HepG2 (cell line): ENCODE measurements at regions not wholly inside any gene's neighbourhood (a gene's known extent, or its start where the extent isn't known, plus 50 kb on each side); places are given as distances from the start of the nearest gene placed in this dataset.

ENCODE experiments used
- ATAC-seq: fragments of 200-7000 bp; cut with Tn5 transposase; 3 replicates; pipeline ENCODE4 v1.9.1; 2020; ENCODE audit warnings: mild to moderate bottlenecking, moderate library complexity
- BruUV-seq: library from RNA; stranded (reverse); fragments of 400-500 nt; replicated peaks from 2 replicates; lab custom pipeline; 2021; lab: Mats Ljungman, UMichigan
- CTCF ChIA-PET: fragments of 300-600 bp; formaldehyde crosslinking; extraction: SDS; loops from one replicate; lab custom pipeline; 2021; ENCODE audit warnings: low total read pairs, inconsistent platforms, low intra/inter-chr PET ratio; lab: Yijun Ruan, JAX
- POLR2A ChIA-PET: fragments of 350-600 bp; sonication (Branson Sonifier 250); formaldehyde crosslinking; loops from one replicate; lab custom pipeline; 2020; ENCODE audit warnings: antibody characterized with exemption, inconsistent platforms; lab: Yijun Ruan, JAX
- DNase-seq: peaks from one replicate; pipeline ENCODE4 v3.0.0-alpha.2; 2015; ENCODE audit warnings: low spot score
- FAIRE-seq: peaks from 3 replicates; lab custom pipeline; 2011; peaks lifted over from hg19 to GRCh38; lab: Jason Lieb, UNC
- H2AFZ ChIP-seq: one replicate; pipeline ENCODE4 v1.6.1; 2011; ENCODE audit warnings: low read length, inconsistent platforms
- H3K27ac ChIP-seq: fragments of 300-600 bp; 3 replicates; pipeline ENCODE4 v1.8.0; 2011; ENCODE audit warnings: mixed run types, mild to moderate bottlenecking, mixed read lengths, low read length, inconsistent platforms; ENCODE audit not compliant: insufficient read depth; ENCODE audit errors: extremely low read length
- H3K27me3 ChIP-seq, 2 experiments: fragments of 200-600 bp in 1 of 2; 2 replicates in 1 of 2; 3 replicates in 1 of 2; pipeline versions ENCODE4 v1.6.0 to v1.8.0; 2011; ENCODE audit warnings: low read length in 2 of 2, mild to moderate bottlenecking in 2 of 2, moderate library complexity in 2 of 2, inconsistent platforms in 1 of 2; ENCODE audit not compliant: insufficient read depth in 2 of 2, control insufficient read depth in 1 of 2
- H3K36me3 ChIP-seq, 2 experiments: fragments of 200-600 bp in 1 of 2; replicated peaks in 1 of 2; 2 replicates in 1 of 2; 3 replicates in 1 of 2; pipeline versions ENCODE4 v1.5.1 to v1.8.0; 2011; ENCODE audit warnings: low read length in 2 of 2, inconsistent platforms in 1 of 2; ENCODE audit not compliant: insufficient read depth in 2 of 2, control insufficient read depth in 1 of 2
- H3K4me1 ChIP-seq: 2 replicates; pipeline ENCODE4 v1.5.1; 2012; ENCODE audit warnings: low read length, inconsistent platforms; ENCODE audit not compliant: insufficient read depth
- H3K4me2 ChIP-seq: 2 replicates; pipeline ENCODE4 v1.6.0; 2011; ENCODE audit warnings: low read depth, low read length, inconsistent platforms
- H3K4me3 ChIP-seq, 3 experiments: fragments of 200-600 bp in 1 of 3; sonication (generic), shearing (Covaris generic) in 1 of 3; replicated peaks in 1 of 3; 2 replicates each; pipeline ENCODE4 v1.5.1; 2011 to 2016; ENCODE audit warnings: low read length in 3 of 3, inconsistent platforms in 2 of 3, low read depth in 2 of 3, mild to moderate bottlenecking in 2 of 3, control low read depth in 1 of 3, mixed read lengths in 1 of 3; ENCODE audit not compliant: insufficient read depth in 1 of 3
- H3K79me2 ChIP-seq: one replicate; pipeline ENCODE4 v1.6.1; 2011; ENCODE audit warnings: low read length, inconsistent platforms; ENCODE audit not compliant: insufficient read depth
- H3K9ac ChIP-seq: 2 replicates; pipeline ENCODE4 v1.6.0; 2011; ENCODE audit warnings: mild to moderate bottlenecking, low read depth, low read length, inconsistent platforms; ENCODE audit not compliant: insufficient read depth
- H3K9me3 ChIP-seq: 2 replicates; pipeline ENCODE4 v1.5.1; 2012; ENCODE audit warnings: mild to moderate bottlenecking, low read length
- H4K20me1 ChIP-seq: 2 replicates; pipeline ENCODE4 v1.6.0; 2011; ENCODE audit warnings: inconsistent platforms, mild to moderate bottlenecking, low read length, moderate library complexity; ENCODE audit not compliant: insufficient read depth
- FOXA1 ChIP-seq, 2 experiments: fragments of 450-650 bp in 1 of 2; sonication (generic) in 1 of 2; formaldehyde crosslinking in 1 of 2; IDR thresholded peaks; 2 replicates each; pipeline versions ENCODE4 v1.4.0 to v1.6.1; 2016 to 2020; ENCODE audit warnings: missing genetic modification reagents in 1 of 2
- HES4 ChIP-seq: sonication (generic); formaldehyde crosslinking; IDR thresholded peaks from 2 replicates; pipeline ENCODE4 v1.9.0; 2021; ENCODE audit warnings: mild to moderate bottlenecking, missing genetic modification reagents, borderline replicate concordance
- HNRNPLL ChIP-seq: fragments of 200-400 bp; formaldehyde crosslinking; IDR thresholded peaks from 2 replicates; pipeline ENCODE4 v1.6.1; 2017; ENCODE audit warnings: mild to moderate bottlenecking, low read depth, low read length; ENCODE audit not compliant: poor library complexity, severe bottlenecking
- HOXA9 ChIP-seq: sonication (generic); formaldehyde crosslinking; IDR thresholded peaks from 2 replicates; pipeline ENCODE4 v1.8.1; 2022; ENCODE audit warnings: missing genetic modification reagents, mild to moderate bottlenecking, moderate library complexity, borderline replicate concordance
- ONECUT2 ChIP-seq: sonication (generic); formaldehyde crosslinking; IDR thresholded peaks from 2 replicates; pipeline ENCODE4 v1.4.0; 2020; ENCODE audit warnings: missing genetic modification reagents
- RARA ChIP-seq: IDR thresholded peaks from 2 replicates; pipeline ENCODE4 v1.6.1; 2016; ENCODE audit warnings: missing genetic modification reagents, missing compliant biosample characterization
- SMYD3 ChIP-seq: sonication (generic); formaldehyde crosslinking; IDR thresholded peaks from 2 replicates; pipeline ENCODE4 v1.8.1; 2023; ENCODE audit warnings: mild to moderate bottlenecking, missing genetic modification reagents
- THAP9 ChIP-seq: sonication (generic); formaldehyde crosslinking; IDR thresholded peaks from 2 replicates; pipeline ENCODE4; 2020; ENCODE audit warnings: missing genetic modification reagents, mild to moderate bottlenecking, borderline replicate concordance
- USF2 ChIP-seq, 2 experiments: sonication (generic) in 1 of 2; formaldehyde crosslinking in 1 of 2; IDR thresholded peaks; 2 replicates each; pipeline versions ENCODE4 v1.5.1 to v1.6.1; 2011 to 2020; ENCODE audit warnings: borderline replicate concordance in 1 of 2, low read depth in 1 of 2, low read length in 1 of 2, mild to moderate bottlenecking in 1 of 2, missing genetic modification reagents in 1 of 2, moderate library complexity in 1 of 2
- YEATS4 ChIP-seq: sonication (generic); formaldehyde crosslinking; IDR thresholded peaks from 2 replicates; pipeline ENCODE4 v1.4.0; 2020; ENCODE audit warnings: missing genetic modification reagents, borderline replicate concordance
- ZNF143 ChIP-seq: sonication (generic); formaldehyde crosslinking; IDR thresholded peaks from 2 replicates; pipeline ENCODE4 v1.4.0; 2020; ENCODE audit warnings: missing genetic modification reagents
- ZNF367 ChIP-seq: sonication (generic); formaldehyde crosslinking; IDR thresholded peaks from 2 replicates; pipeline ENCODE4 v1.4.0; 2020; ENCODE audit warnings: missing genetic modification reagents, borderline replicate concordance
- WGBS: methylation state at CpG from one replicate; pipeline ENCODE4 v1.1.6; 2017; ENCODE audit warnings: low lambda C conversion rate; 5-methylcytosine and 5-hydroxymethylcytosine counted together
- in situ Hi-C: cut with HindIII; loops from 2 replicates; pipeline ENCODE4 v1.10.0; 2017; ENCODE audit warnings: low pct_unique_long_range_greater_than_20kb; ENCODE audit not compliant: extremely low pct_ligation_motif_present
- intact Hi-C: fragments of 100-400 bp; cut with micrococcal nuclease; formaldehyde crosslinking; loops from one replicate; pipeline ENCODE4 v1.10.0; 2022; ENCODE audit not compliant: unreplicated experiment
- TF ChIP-seq, protein P1 (sequence below): sonication (generic); formaldehyde crosslinking; IDR thresholded peaks from 2 replicates; pipeline ENCODE4 v1.4.0; 2020; ENCODE audit warnings: low read depth, mild to moderate bottlenecking, missing genetic modification reagents

GRCh38 chr22:46081831-46082210, 68.5 kb upstream of the PPARA start:
- H3K4me1 ChIP-seq, result peaks cover 17% of the 10 kb centered on the region
- CTCF ChIA-PET, result no interaction called here
- H3K27ac ChIP-seq, result no peak overlapping the region

More at GRCh38 chr22:46081831-46082210, 68.5 kb upstream of the PPARA start:
- no peaks in the 10 kb centered on the region for H3K79me2 ChIP-seq
- H3K36me3 ChIP-seq, result no peaks in the 10 kb centered on the region
- POLR2A ChIA-PET, result no interaction called here
- H3K9ac ChIP-seq, result no peak overlapping the region
- TF ChIP-seq HES4 (CRISPR knock-in tag) (no peak), USF2 (IDR thresholded peaks at IDR 0.05; ENCODE audit: low read depth, low read length) (no peak), USF2 (CRISPR knock-in tag; IDR thresholded peaks at IDR 0.05; ENCODE audit: borderline replicate concordance) (no peak), ZNF367 (no peak), ZNF143 (CRISPR knock-in tag) (no peak), SMYD3 (CRISPR knock-in tag) (no peak), THAP9 (CRISPR knock-in tag) (no peak), FOXA1 (IDR thresholded peaks at IDR 0.05) (no peak), FOXA1 (CRISPR knock-in tag; IDR thresholded peaks at IDR 0.05) (no peak), ONECUT2 (CRISPR knock-in tag) (no peak), YEATS4 (CRISPR knock-in tag) (no peak), HNRNPLL (no peak), HOXA9 (CRISPR knock-in tag) (no peak), RARA (CRISPR knock-in tag) (no peak)
- TF ChIP-seq, protein P1, sequence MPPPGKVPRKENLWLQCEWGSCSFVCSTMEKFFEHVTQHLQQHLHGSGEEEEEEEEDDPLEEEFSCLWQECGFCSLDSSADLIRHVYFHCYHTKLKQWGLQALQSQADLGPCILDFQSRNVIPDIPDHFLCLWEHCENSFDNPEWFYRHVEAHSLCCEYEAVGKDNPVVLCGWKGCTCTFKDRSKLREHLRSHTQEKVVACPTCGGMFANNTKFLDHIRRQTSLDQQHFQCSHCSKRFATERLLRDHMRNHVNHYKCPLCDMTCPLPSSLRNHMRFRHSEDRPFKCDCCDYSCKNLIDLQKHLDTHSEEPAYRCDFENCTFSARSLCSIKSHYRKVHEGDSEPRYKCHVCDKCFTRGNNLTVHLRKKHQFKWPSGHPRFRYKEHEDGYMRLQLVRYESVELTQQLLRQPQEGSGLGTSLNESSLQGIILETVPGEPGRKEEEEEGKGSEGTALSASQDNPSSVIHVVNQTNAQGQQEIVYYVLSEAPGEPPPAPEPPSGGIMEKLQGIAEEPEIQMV (CRISPR knock-in tag), result no peak
- intact Hi-C loops, result no loop called here
- H3K4me2 ChIP-seq, result no peak overlapping the region
- no peaks in the 10 kb centered on the region for H3K9me3 ChIP-seq
- ATAC-seq (no peak), DNase-seq (no peak), FAIRE-seq (no peak)
- H4K20me1 ChIP-seq, result no peaks in the 10 kb centered on the region
- H3K27me3 ChIP-seq, result peaks cover 4 to 50% of the 10 kb centered on the region in 2 experiments; a peak in 3 of 5 replicates
- no peak overlapping the region for H2AFZ ChIP-seq
- no peak overlapping the region for H3K4me3 ChIP-seq
- 72% methylated on average over 18 of the region's 18 CpGs for WGBS
- BruUV-seq, result no TSS peak
- in situ Hi-C loops, result no loop called here
